CD4-positive, CD25-positive, alpha-beta regulatory T cell (primary cell): ENCODE measurements at regions not wholly inside any gene's neighbourhood (a gene's known extent, or its start where the extent isn't known, plus 50 kb on each side); places are given as distances from the start of the nearest gene placed in this dataset.

Experiments
- ATAC-seq, 2 donors: fragments of 150-1000 bp; cut with Tn5 transposase; one replicate each; pipeline ENCODE4 v1.10.0; 2021; ENCODE audit warnings: low read depth in 2 of 2, moderate number of reproducible peaks in 2 of 2, moderate library complexity in 1 of 2
- DNase-seq, 3 donors: peaks; one replicate each; pipeline versions ENCODE4 v3.0.0 to v3.0.0-alpha.2; 2012 to 2022; ENCODE audit warnings: mixed read lengths in 1 of 3
- H3K27ac ChIP-seq: one replicate; pipeline ENCODE4 v1.7.0; 2013; ENCODE audit warnings: mild to moderate bottlenecking, low read length; ENCODE audit not compliant: insufficient read depth, poor library complexity, severe bottlenecking
- H3K27me3 ChIP-seq: one replicate; pipeline ENCODE4 v1.7.0; 2013; ENCODE audit warnings: low read length; ENCODE audit not compliant: control insufficient read depth, insufficient read depth
- H3K36me3 ChIP-seq: one replicate; pipeline ENCODE4 v1.7.0; 2013; ENCODE audit warnings: mild to moderate bottlenecking, low read length, moderate library complexity; ENCODE audit not compliant: control insufficient read depth, insufficient read depth
- H3K4me1 ChIP-seq: 2 replicates; pipeline ENCODE4 v1.7.0; 2013; ENCODE audit warnings: mild to moderate bottlenecking, low read length; ENCODE audit not compliant: insufficient read depth, control insufficient read depth, poor library complexity, severe bottlenecking
- H3K4me3 ChIP-seq: one replicate; pipeline ENCODE4 v1.7.0; 2013; ENCODE audit warnings: low read depth, mild to moderate bottlenecking, low read length, moderate library complexity
- H3K9me3 ChIP-seq, 2 experiments: 1 replicate in 1 of 2; 2 replicates in 1 of 2; pipeline ENCODE4 v1.7.0; 2013; ENCODE audit warnings: low read length in 2 of 2, mild to moderate bottlenecking in 1 of 2, moderate library complexity in 1 of 2; ENCODE audit not compliant: control insufficient read depth in 2 of 2
- H3K27ac Mint-ChIP-seq, 3 donors: one replicate each; pipeline ENCODE4 v1.8.0; 2020 to 2022; ENCODE audit warnings: mild to moderate bottlenecking in 3 of 3, mixed read lengths in 3 of 3, moderate library complexity in 2 of 3
- H3K27me3 Mint-ChIP-seq: one replicate; pipeline ENCODE4 v1.8.0; 2022; ENCODE audit warnings: mild to moderate bottlenecking, mixed read lengths
- H3K36me3 Mint-ChIP-seq: one replicate; pipeline ENCODE4 v1.8.0; 2020; ENCODE audit warnings: mixed read lengths
- H3K4me1 Mint-ChIP-seq, 4 donors: one replicate each; pipeline ENCODE4 v1.8.0; 2020 to 2022; ENCODE audit warnings: mixed read lengths in 4 of 4, mild to moderate bottlenecking in 1 of 4
- H3K4me3 Mint-ChIP-seq, 4 donors: one replicate each; pipeline ENCODE4 v1.8.0; 2020 to 2022; ENCODE audit warnings: mild to moderate bottlenecking in 4 of 4, mixed read lengths in 4 of 4, moderate library complexity in 3 of 4
- H3K9me3 Mint-ChIP-seq, 7 donors: one replicate each; pipeline ENCODE4 v1.8.0; 2020 to 2022; ENCODE audit warnings: mixed read lengths in 7 of 7, mild to moderate bottlenecking in 3 of 7, moderate library complexity in 2 of 7

DNA sequence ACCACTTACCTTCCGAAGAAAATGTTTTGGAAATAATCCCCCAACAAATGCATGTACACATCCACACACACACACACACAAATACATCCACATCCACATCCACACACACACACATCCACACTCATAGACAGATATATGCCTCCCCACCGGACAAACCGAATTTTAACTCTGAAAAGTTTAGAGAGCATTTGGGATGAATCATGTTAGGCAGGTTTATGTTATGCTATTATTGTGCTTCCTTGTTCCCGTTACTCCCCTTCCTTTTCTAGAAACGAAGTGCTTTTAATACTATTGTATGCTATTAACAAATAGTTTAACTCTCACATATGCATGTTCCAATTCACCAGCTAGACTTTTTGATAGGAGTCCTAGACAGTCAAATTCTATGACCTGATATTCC, 91.5 kb downstream of the FAS start:
- Histone ChIP-seq H3K4me1 (peaks cover 16% of the 10 kb centered on the region), H3K4me3 (no peak overlapping the region), H3K27ac (no peak overlapping the region), H3K27me3 (peaks cover 2% of the 10 kb centered on the region), H3K9me3 (no peaks in the 10 kb centered on the region), H3K36me3 (no peaks in the 10 kb centered on the region)
- Mint-ChIP-seq H3K4me3 (no peak overlapping the region), H3K4me1 (peaks cover 0 to 20% (median 1%) of the 10 kb centered on the region in 4 donors), H3K27me3 (no peaks in the 10 kb centered on the region), H3K9me3 (no peaks in the 10 kb centered on the region), H3K27ac (no peak overlapping the region), H3K36me3 (peaks cover 3% of the 10 kb centered on the region)
- ATAC-seq: no peak
- DNase-seq: no peak

DNA sequence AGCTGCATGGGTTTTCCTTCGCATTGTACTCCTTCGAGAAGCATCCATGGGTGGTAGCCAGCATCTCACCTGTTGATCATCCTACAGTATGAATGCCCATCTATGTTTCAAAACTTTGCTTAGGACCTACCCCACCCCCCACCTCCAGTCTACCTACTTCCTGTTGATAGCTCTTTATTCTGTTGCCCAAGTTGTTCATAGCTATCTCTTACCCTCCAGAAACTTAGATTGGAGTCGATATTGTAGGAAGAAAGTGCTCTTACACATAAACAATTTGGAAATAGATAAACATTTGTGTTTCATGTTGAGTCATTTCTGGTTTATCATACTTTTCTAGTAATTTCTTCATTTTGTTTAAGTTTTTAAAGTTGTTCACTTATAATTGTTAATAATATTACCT, 90.1 kb downstream of the FAS start:
- H3K9me3 Mint-ChIP-seq: no peaks in the 10 kb centered on the region
- Histone ChIP-seq H3K4me1 (peaks cover 14% of the 10 kb centered on the region), H3K27me3 (peaks cover 2% of the 10 kb centered on the region), H3K9me3 (no peaks in the 10 kb centered on the region), H3K4me3 (no peak overlapping the region), H3K27ac (no peak overlapping the region), H3K36me3 (no peaks in the 10 kb centered on the region)
- H3K27me3 Mint-ChIP-seq: peaks cover 4% of the 10 kb centered on the region
- H3K4me1 Mint-ChIP-seq: peaks cover 0 to 20% (median 1%) of the 10 kb centered on the region in 4 donors
- H3K27ac Mint-ChIP-seq: no peak overlapping the region
- DNase-seq (peak in 1 of 3 donors; percentile 20), ATAC-seq (no peak)
- H3K36me3 Mint-ChIP-seq: peaks cover 3% of the 10 kb centered on the region
- no peak overlapping the region for H3K4me3 Mint-ChIP-seq

DNA sequence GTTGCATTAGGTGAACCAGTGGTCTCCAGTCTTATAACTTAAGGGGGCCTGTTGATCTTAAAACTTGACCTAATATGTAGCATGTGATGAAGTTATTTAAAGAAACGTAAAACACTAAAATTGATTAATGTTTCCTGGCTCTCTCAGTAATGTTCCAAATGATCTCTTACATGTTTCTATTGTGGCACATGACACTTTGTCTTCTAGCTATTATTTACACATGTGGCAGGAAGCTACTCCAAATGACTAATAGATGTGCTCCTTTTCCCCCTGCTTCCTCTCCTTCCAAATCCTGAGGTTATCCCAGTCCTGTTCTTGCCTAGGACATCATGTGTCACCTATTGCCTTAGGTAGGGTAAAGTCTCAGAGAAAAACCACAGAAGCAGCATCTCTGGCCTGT, 89.4 kb downstream of the FAS start:
- H3K27me3 ChIP-seq: peaks cover 2% of the 10 kb centered on the region
- peaks cover 11% of the 10 kb centered on the region for H3K4me1 ChIP-seq
- no peaks in the 10 kb centered on the region for H3K36me3 ChIP-seq
- H3K4me3 ChIP-seq: no peak overlapping the region
- Mint-ChIP-seq H3K27ac (no peak overlapping the region), H3K4me1 (peaks cover 0 to 20% (median 1%) of the 10 kb centered on the region in 4 donors), H3K27me3 (peaks cover 4% of the 10 kb centered on the region), H3K36me3 (peaks cover 3% of the 10 kb centered on the region), H3K9me3 (no peaks in the 10 kb centered on the region), H3K4me3 (no peak overlapping the region)
- DNase-seq: no peak
- no peaks in the 10 kb centered on the region for H3K9me3 ChIP-seq
- ATAC-seq: no peak
- H3K27ac ChIP-seq: no peak overlapping the region

DNA sequence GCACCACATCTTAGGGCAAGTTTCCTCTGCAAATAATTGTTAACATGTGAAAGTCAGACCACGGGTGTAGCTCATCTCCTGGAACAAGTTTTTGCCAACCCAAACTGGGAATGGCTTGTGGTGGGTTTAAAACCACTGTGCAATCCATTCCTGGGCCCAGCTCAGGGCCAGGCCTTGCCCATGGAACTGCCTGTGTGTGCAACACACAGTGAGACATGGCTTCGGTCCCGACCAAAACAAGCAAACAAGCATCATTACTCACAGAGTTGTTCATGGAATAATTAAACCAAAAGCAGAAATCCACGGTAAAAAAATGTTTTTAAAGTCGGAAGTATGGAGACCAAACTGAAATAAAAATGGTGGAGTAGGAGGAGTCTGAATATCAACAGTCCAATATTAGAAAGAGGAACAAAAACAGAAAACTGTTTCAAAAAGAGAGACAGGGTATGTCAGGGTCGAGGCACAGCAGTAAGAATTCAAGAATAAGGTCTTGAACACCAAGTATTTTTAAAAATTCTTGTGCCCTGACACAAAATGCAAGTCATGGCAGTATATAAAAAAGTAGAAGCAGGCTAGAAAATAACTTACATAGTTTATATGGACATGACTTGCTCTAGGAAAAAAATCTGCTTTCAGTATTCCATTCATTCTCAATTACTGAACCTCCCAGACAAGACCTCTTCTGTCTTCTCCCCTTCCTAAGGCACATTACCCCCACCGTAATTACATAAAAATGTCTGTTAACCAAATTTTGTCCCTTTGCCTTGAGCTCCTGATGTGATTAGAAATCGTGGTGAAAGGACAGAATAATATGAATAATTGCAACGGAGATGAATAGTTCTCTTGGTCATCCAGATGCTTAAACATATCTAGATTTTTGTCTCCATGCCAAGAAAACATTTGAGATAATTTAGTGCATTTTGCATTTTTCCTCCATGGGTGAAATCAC, 88.4 kb downstream of the FAS start:
- Mint-ChIP-seq H3K9me3 (no peaks in the 10 kb centered on the region), H3K4me3 (no peak overlapping the region), H3K4me1 (peaks cover 0 to 20% (median 1%) of the 10 kb centered on the region in 4 donors), H3K27ac (no peak overlapping the region), H3K36me3 (peaks cover 3% of the 10 kb centered on the region), H3K27me3 (peaks cover 10% of the 10 kb centered on the region)
- Histone ChIP-seq H3K36me3 (no peaks in the 10 kb centered on the region), H3K4me1 (peaks cover 3% of the 10 kb centered on the region), H3K27me3 (peaks cover 2% of the 10 kb centered on the region), H3K9me3 (no peaks in the 10 kb centered on the region), H3K4me3 (no peak overlapping the region), H3K27ac (no peak overlapping the region)
- DNase-seq (no peak), ATAC-seq (no peak)

DNA sequence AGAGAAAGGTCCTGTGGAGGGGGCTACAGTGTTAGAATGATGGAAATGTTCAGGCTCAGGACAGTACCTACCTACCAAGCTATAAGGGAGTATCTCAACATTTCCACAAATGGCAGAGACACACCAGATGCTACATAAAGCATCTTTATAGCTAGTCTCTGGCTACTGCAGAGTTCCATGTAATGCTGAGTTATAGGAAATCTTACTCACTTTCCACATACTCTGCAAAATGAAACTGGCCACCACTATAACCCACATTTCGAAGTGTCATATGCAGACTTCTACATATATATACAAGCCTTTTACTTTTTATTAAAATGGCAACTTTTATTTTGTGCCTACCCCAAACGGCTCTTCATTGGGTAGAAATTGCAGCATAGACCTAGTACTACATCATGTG, 85.5 kb downstream of the FAS start:
- Mint-ChIP-seq H3K27ac (peak overlapping the region in 1 of 3 donors; percentile 22), H3K9me3 (no peaks in the 10 kb centered on the region), H3K4me3 (no peak overlapping the region), H3K27me3 (peaks cover 10% of the 10 kb centered on the region), H3K4me1 (peaks cover 0 to 9% (median 0%) of the 10 kb centered on the region in 4 donors), H3K36me3 (peaks cover 3% of the 10 kb centered on the region)
- DNase-seq (no peak), ATAC-seq (no peak)
- H3K9me3 ChIP-seq: no peaks in the 10 kb centered on the region
- H3K27ac ChIP-seq: no peak overlapping the region
- H3K4me1 ChIP-seq: no peaks in the 10 kb centered on the region
- no peak overlapping the region for H3K4me3 ChIP-seq
- H3K27me3 ChIP-seq: peaks cover 2% of the 10 kb centered on the region
- H3K36me3 ChIP-seq: no peaks in the 10 kb centered on the region

DNA sequence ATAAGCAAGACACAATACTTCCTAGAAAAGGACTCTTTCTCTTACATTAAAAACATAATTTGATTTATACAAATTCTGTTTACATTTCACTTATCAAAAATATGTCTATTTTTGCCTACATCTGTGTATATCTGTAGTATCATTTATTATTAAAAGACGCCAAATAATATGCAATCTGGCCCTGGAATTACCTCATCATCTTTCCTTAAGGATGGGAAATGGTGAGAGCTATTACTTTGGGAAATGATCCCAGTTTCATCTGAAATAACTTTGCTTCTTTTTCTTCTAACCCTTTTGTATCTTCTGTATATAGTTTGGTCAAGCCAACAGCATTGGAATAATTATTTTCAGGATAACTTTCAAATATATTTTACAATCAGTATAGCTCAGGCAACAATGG, 85.0 kb downstream of the FAS start:
- no peak for DNase-seq
- Mint-ChIP-seq H3K4me1 (peaks cover 0 to 4% (median 0%) of the 10 kb centered on the region in 4 donors), H3K4me3 (no peak overlapping the region), H3K9me3 (no peaks in the 10 kb centered on the region), H3K27ac (peak overlapping the region in 1 of 3 donors; percentile 6), H3K36me3 (peaks cover 3% of the 10 kb centered on the region), H3K27me3 (peaks cover 10% of the 10 kb centered on the region)
- Histone ChIP-seq H3K4me1 (no peaks in the 10 kb centered on the region), H3K9me3 (no peaks in the 10 kb centered on the region), H3K27me3 (peaks cover 4% of the 10 kb centered on the region), H3K36me3 (no peaks in the 10 kb centered on the region), H3K27ac (no peak overlapping the region), H3K4me3 (no peak overlapping the region)
- no peak for ATAC-seq

DNA sequence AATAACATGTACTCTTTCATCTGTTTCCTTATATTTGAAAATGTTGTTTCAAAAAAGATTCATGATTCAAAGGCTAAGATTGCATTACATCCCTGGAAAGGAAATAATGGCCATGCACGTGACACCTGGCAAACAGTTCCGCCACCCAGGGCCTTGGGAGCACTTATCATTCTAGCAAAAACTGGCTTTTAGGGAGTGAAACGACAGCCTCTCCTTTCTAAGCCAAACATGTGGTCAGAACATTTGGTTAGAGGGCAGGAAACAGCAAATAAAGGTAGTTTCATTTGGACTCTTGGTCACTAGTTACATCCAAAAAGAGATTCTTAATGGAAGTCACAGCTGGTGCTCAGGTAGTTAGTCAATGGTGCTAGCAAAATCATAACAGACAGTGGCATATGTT, 83.5 kb downstream of the FAS start:
- H3K4me1 Mint-ChIP-seq: no peaks in the 10 kb centered on the region
- Histone ChIP-seq H3K4me3 (no peak overlapping the region), H3K4me1 (no peaks in the 10 kb centered on the region), H3K36me3 (no peaks in the 10 kb centered on the region), H3K9me3 (no peaks in the 10 kb centered on the region), H3K27ac (no peak overlapping the region), H3K27me3 (peaks cover 4% of the 10 kb centered on the region)
- no peaks in the 10 kb centered on the region for H3K36me3 Mint-ChIP-seq
- peaks cover 10% of the 10 kb centered on the region for H3K27me3 Mint-ChIP-seq
- H3K9me3 Mint-ChIP-seq: no peaks in the 10 kb centered on the region
- no peak overlapping the region for H3K4me3 Mint-ChIP-seq
- ATAC-seq (no peak), DNase-seq (no peak)
- H3K27ac Mint-ChIP-seq: no peak overlapping the region

DNA sequence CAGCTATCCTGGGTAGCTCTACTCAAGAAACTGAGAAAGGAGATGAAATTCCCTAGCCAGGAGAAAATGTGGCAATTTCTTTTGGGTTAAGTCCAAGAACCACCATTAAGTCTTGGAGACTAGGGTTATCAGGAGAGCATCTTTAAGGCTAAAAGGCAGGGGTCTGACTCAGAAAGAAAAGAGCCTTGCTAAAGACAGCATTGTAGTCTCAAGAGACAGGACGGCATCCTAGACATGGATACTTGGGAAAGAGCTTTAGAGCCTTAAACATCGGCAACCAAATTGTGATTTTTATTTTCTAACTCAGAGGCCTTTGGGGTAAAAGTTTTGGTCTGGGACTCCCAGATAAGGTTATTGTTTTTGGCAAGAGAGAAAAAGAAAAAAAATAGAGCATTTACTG, 83.1 kb downstream of the FAS start:
- H3K36me3 ChIP-seq: no peaks in the 10 kb centered on the region
- Mint-ChIP-seq H3K9me3 (no peaks in the 10 kb centered on the region), H3K4me1 (no peaks in the 10 kb centered on the region), H3K27me3 (peaks cover 10% of the 10 kb centered on the region), H3K36me3 (no peaks in the 10 kb centered on the region), H3K4me3 (peak overlapping the region in 1 of 4 donors; percentile 13), H3K27ac (no peak overlapping the region)
- no peak overlapping the region for H3K4me3 ChIP-seq
- no peak overlapping the region for H3K27ac ChIP-seq
- no peaks in the 10 kb centered on the region for H3K9me3 ChIP-seq
- H3K4me1 ChIP-seq: no peaks in the 10 kb centered on the region
- H3K27me3 ChIP-seq: peaks cover 4% of the 10 kb centered on the region
- DNase-seq (no peak), ATAC-seq (no peak)
